Activated CD4-positive, alpha-beta T cell treated with anti-CD3 and anti-CD28 coated beads, Interleukin-2, amount 50 U/mL, for 1 hour (primary cell): ENCODE measurements at regions not wholly inside any gene's neighbourhood (a gene's known extent, or its start where the extent isn't known, plus 50 kb on each side); places are given as distances from the start of the nearest gene placed in this dataset.

Experiments
- DNase-seq: peaks from one replicate; pipeline ENCODE4 v3.0.0-alpha.2; 2020

DNA sequence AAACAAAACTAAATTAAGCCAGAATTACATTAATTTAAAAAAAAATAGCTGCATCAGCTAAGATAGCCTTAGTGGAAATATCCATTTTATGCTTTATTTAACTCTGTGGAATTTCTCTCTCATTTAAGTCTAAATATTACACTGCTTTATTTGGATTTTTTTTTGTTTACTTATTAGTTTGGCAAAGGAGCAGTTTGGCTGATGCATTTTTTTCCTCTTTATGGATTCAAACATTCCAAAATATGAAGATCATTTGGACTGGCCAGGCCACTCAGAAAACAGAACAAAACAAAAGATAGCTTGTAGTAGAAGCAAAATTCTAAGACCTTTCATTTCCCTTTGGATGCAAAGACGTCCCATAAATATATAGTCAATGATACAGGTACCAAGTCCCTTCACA is 707.3 kb upstream of the UBE2E2 start:
- no peak for DNase-seq

DNA sequence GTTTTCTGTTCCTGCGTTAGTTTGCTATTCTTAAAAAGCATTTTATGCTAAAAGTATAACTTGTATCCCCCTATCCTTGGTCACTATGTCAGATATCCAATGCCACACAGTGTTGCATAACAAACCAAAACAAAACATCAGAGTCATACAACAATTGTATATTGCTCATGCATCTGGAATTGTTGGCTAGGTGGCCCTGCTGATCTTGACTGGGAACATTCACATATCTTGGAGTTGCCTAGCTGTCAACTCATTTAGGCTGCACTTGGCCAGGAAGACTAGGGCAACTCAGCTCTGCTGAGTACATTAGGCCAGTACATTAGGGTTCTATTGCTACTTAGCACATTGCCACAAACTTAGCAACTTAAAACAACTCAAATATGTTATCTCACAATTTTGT is 706.5 kb upstream of the UBE2E2 start:
- no peak for DNase-seq

DNA sequence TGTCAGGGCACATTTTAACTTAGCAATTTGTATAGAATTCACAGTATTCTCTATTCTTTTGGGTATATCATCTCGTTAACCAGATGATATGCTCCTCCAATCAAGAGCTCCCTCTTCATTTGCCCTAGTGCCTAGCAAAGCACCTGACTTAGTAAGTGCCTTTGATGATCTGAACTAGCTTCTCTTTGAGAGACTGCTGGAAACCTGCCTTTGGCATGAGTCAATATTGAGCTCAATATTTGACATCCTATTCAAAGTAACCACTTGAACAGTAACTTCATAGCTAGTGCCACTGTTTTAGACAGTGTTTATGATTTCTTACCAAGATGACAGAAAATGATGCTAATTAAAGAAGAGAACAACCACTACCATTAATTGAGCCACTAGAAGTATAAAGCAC is 696.3 kb upstream of the UBE2E2 start:
- no peak for DNase-seq

DNA sequence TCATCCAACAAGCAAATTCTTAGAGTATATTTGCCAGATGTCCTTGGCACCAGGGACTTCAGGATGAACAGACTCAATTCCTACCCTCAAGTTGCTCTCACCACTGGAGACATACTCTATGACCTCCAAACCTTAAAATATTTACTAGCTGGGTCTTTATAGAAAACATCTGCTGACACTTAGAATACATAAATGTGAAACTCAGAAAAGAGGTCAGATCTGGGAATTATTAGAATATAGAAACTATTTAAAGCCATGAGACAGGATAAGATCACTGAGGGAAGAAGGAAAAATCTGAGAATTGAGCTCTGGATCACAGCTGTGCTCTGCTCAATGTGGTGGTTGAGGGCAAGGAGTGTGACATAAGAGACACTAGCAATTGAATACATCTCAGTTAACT is 695.4 kb upstream of the UBE2E2 start:
- no peak for DNase-seq

DNA sequence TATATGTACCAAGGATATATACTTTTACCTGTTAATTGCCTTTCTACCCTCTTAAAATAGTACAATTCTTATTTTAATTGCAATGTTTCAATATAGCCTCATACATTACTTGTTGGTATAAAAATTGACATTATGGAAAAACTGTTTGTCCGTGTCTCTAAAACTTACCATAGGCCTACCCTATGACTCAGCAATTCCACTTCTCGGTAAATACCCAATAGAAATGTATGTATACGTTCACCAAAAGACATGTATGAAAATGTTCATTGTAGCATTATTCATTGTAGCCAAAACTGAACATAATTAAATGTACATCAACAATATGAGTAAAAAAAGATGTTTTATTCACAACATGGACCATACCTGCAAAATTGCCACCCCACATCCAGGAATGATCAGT is 679.2 kb upstream of the UBE2E2 start:
- DNase-seq = no peak

DNA sequence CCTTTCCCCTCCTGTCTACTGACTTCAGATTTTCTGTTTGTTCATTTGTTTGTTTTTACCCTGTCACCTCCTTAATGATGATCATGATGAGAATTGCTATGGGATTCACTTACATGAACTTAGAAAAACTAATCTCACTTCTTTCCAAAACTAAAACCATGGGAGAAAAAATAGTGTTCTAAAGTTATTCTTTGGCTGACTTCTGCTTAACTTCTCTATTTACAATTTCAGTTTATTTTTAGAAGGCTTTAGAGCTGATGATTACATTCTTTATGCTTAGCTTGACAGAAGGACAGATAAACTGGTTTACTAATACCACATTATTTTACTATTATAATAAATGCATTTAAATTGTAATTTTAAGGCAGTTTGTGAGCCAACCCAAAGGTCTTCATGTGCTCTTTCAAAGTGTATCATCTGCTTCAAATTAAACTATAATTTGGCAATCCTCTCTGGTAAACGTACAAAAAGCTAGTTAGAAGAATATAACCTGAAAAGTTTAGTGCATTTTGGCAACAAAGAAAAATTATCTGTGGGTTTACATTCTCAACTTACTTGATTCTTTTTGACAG is 676.8 kb upstream of the UBE2E2 start:
- DNase-seq = no peak

DNA sequence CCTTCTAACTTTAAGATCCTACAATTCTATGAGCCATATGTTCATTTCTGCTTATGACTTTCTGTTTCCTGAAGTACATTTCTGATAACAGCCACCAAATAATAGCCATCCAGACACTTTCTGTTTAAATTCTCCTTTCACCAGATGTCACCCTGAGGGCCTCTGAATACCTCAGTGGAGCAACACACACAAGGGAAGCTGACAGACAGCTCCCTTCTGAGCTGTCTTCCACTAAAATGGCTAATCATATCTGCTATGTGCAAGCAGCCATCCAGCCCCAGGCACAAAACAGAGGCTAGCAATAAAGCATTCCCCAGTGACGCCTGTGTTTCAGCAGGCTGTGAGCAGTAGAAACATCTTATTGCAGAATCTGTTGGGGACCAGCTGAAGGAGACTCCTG is 666.6 kb upstream of the UBE2E2 start:
- no peak for DNase-seq

DNA sequence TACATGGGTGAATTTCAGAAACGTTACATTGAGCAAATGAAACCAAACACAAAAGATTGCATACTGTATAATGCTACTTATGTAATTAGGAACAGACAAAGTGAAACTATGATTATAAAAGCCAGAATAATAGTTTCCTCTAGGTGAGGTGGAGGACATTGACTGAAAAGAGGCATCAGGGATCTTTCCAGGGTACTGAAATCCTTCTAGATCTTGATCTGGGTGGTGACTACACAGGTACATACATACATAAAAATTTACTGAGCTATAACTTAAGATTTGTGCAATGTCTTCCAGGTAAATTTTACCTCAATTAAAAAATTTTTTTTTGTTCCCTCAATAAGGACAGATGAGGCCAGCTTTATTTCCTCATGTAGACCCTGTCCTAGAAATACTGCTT is 665.6 kb upstream of the UBE2E2 start:
- DNase-seq = no peak

DNA sequence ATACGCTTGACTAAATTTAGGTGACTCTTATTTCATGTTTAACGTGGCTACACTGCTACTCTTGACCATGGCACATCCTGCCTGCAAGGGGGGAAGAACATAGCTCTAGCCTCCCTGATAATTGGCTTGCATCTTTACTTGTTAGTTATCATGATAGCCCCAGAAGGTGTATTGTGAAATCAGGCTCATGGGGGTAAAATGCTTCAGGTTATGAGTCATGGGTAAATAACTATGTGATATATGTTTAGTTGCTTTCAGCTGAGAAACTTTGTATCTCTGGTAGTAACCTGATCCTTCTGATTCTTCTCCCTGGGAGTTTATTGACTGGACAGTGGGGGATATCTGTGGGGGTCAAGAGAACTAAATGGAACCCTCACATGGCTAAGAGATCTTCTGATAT is 660.8 kb upstream of the UBE2E2 start:
- DNase-seq = no peak

DNA sequence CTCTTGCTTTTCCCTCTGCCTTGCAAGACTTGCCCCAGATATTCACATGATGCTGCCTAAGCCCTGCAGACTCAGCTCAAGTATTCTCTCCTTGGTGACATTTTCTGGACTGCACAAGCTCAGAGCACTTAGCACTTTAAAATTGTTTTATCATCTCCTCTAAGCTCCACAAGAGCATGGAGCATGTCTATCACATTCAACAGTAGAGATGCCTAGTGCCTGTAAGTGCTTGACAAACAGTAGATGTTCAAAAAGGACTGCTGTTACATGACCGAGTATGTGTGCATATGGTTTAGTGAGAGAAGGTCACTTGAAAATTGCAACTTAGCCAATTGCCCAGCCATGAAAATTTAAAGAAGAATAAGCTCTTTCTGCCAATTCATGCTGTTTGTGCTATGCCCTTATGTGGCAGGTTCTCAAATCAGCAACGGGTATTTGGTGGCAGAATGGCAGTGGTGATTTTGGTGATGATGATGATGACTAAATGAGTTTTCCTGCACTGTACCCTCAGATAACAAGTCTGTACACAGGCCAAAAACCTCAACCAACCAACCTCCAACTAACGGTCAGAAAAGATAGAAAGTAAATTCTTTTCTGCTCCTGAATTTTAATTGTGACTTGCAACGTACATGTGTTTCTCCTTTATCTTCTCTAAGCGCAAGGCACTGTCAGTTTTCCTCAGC is 647.2 kb upstream of the UBE2E2 start:
- DNase-seq = no peak

DNA sequence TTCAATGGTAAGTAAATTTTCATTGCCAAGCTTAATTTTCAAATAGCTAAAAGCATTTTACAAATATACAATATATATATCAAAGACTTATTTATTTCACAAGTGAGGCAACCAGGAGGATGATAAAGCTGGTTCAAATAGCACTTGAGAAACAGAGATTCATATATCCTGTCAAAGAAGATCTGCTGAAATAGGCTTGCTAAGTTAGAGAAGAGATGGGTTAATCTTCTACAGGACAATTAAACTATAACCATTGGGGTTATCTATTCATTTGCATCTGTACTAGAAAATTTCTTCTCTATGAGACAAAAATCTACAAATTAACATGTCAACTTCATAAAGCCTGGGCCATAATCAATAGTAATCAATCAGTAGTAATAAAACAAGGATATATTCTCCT is 637.7 kb upstream of the UBE2E2 start:
- no peak for DNase-seq

DNA sequence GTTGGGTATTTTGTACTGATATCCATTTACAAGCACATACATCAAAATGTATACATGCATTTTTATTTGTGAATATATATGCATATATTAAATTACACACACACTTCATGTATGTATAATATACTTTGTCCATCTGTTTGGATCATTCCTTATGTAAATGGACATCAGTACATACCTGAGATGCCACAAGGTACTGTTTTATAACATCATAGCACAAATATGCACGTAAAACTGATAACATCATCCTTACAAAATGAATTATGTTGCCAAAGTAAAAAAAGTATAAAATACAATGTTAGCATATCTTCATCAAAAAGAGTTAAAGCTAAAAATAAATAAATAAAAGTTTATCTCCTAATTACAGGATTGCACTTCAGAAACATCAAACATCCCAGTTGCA is 634.8 kb upstream of the UBE2E2 start:
- no peak for DNase-seq

DNA sequence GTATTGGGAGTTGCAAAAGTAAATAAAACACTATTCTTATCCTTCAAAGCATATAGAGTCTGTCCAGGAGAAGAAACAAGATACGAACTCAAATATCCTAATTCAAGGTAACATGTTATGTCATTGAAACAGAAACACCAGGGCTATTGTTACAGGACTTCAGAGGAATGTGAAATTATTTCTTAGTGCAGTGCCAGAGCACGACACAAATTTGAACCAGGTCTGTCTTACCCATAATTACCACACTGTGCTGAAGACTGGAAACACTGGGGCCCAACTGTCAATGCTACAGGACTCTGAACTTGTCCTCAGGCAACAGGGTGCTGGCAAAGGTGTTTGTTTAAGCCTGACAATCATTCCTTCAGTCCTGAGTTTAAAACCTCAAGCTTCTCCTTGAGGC is 633.6 kb upstream of the UBE2E2 start:
- DNase-seq = no peak

DNA sequence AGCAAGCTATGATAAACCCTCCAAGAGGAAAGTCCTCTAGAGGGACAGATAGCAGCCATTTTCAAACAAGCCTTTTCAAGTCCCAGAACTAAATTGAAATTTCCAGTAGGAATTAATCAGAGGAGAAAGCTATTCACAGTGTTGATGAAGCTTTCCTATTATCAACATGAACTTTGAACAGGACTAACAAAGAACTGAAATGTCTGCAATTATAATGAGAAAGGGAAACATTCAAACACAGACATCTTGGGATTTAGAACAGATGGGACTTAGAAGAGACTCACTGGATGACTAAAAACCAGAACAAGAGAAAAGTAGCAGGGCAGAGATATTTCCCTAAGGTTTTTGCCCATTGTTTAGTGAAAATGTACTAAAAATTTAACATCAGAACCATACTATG is 622.1 kb upstream of the UBE2E2 start:
- DNase-seq = no peak

DNA sequence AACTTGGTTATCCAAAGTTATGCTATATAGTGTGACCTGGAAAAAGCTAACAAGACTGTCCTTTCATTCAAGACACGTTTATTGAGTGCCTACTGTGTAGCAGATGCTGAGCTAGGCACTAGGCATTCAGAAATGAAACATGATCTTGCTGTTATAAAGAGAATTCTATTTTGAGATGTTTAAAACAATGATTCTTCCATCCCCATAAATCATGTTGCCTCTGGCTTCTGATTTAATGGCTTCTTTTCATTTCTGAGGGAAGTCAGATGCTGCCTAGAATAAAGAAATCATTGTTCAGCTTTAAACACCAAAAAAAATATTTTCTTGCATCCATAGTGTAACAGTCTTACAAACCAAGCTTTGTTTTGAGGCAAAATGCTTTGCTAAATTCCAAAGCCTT is 620.9 kb upstream of the UBE2E2 start:
- DNase-seq = no peak

DNA sequence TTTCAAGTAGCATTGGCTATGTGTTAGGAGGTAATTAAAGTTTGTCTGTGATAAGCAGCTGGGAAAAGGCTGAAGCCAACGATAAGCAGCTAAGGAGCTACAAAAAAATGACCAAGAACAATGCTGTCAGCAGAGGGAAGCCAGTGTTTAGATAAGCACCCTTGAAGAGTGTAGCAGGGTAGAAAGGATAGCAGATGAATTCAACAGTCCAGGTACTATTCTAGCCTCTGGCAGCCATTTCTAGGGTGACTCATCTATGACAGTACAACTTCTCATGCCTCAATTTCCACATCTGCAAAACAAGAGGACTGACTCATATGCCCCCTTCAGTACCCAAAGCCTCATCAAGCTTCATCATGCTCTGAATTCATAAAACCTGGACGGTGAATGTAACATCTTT is 617.6 kb upstream of the UBE2E2 start:
- no peak for DNase-seq

DNA sequence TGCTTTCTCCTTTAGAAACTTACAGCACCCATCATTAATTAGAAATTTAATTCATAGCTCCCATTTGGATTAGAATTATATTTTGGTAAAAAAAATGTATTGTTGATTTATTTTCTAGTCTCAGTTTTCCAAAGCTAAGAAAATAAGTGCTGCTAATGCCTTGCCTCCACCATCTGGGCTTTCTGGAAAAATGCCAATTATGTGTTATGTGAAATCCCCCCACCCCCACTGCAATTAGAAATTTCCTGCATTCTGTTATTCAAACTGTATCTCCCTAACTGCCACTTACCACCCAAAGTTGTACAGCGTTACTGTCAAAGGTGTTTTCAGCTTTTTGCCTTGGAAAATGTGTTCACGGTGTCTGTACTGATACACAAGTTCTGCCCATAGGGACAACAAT is 617.2 kb upstream of the UBE2E2 start:
- no peak for DNase-seq

DNA sequence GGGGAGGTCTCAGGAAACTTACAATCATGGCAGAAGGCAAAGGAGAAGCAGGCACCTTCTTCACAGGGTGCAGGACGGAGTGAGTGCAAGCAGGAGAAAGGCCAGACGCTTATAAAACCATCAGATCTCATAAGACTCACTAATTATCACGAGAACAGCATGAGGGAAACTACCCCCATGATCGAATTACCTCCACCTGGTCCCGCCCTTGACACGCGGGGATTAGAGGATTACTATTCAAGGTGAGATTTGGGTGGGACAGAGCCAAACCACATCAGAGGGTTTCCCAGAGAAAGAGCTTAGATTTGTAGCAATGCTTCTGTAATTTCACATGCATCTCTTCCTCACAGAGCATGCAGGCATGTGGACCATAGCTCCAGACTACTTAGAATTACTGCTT is 615.7 kb upstream of the UBE2E2 start:
- DNase-seq = no peak

DNA sequence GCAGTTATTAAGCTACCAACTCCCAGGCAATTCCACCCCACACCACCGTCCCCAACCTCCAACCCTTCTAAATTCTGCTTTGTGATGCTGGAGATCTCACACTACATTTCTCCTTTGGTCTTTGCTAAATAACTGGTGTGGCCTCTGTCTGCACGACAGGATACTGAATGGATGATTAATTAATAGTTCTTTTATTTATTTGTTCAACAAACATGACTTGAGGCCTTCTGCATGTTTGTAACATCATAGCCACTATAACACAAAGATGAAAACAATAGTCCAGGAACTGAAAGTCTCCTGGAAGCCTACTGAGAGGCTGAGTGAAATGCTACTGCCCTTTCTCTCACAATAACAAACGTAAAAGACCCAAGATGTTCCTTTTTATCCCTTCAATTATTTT is 609.5 kb upstream of the UBE2E2 start:
- DNase-seq = no peak

DNA sequence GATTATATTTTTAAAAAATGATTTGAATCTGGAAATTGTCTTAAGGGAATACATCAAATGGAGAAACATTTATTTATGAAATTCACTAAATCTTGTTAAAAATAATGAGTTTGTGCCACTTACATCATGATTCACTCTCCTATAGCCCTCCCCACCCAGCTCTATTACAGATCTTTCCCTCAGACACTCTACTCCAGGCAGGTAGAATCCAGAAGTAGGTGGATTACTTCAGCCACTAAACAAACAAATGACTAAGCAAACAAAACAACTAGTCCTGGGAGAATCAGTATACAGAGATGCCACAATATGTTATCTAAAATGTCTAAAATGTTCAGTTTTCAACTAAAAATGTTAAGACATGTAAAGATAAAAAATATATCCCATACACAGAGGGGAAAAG is 608.1 kb upstream of the UBE2E2 start:
- no peak for DNase-seq

DNA sequence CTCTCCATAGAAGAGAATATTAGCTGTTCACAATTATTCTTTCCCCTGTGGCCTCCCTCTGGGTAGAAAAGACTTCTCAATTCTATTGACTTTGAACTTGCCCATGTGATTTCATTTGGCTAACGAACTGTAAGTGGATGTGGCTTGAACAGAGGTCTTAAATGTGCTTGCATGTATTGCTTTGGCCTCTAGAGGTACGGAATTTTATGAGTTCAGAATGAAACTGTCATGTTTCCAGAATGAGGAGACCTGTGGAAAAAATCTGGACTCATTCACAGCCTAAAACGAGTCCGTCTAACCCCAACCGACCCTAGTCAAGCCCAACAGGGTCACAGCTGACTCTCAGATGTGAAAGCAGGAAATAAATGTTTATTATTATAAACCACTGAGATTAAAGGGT is 596.7 kb upstream of the UBE2E2 start:
- no peak for DNase-seq

DNA sequence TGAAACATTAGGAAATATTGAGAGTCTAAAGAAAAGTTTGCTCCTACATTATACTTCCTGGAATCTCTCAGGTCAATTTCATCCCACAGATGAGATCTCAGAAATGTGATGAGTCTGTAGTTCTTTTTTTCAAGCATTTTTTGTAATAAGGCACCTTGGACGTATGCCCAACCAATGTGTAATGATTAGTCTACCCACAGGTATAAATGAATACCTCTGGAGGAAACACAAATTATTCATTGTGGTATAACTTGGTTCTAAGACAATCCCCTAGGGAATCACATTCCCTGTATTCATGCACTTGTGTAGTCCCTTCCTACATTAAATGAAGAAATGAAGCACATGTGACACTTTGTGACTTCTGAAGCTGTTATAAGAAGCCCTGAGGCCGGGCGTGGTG is 596.2 kb upstream of the UBE2E2 start:
- no peak for DNase-seq

DNA sequence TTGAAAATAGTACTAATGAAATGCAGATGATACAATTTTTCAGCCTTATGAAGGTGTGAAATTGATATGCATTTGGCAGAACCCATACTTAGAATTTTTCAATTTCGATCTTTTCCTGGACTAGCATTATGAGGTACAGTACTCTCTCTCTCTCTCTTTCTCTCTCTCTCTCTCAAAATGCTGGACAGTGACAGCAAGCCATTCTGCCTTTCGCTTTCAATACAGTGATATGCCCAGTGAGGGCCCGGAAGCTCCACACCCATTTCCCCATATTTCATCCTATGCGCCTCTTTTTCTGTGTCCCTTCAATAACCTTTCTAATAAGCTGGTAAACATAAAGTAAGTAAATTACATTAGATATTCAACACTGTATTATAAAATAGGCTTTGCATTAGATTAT is 595.0 kb upstream of the UBE2E2 start:
- DNase-seq = no peak

DNA sequence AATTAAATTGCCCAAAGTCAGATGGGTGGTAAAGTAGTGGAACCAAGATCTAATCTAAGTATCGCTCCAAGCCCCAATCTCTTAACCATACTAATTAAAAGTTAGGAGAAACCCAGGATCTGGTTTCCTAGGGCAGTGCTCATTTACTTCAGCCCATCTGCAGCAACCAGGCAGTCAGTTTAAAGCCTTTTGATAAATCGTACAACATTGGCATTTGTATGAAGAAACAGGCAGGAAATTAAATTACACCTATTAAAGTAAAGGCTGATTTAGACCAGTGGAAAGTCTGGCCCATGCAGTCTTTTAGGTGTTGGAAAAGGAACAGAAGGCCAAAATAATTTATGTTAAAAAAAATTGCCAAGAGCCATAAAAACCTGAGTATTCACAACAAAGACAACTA is 594.4 kb upstream of the UBE2E2 start:
- DNase-seq = no peak

DNA sequence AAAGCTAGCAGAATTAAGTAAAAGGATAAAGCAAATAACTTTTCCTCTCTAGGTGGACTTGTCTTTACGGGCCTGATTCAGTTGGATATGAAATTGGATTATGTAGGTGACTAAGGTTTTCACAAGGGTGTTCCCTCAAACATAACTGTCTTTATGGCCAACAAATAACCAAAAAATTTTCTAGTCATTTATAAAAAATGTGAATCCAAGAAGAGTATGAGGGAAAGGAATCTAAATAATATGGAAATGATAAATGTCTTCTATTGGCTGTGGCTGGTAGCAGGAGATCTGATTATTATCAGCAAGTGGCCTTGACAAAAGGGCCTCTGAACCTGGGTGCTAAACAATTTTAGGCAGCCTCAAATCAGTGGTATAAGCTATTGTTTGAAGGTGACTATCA is 594.0 kb upstream of the UBE2E2 start:
- no peak for DNase-seq

DNA sequence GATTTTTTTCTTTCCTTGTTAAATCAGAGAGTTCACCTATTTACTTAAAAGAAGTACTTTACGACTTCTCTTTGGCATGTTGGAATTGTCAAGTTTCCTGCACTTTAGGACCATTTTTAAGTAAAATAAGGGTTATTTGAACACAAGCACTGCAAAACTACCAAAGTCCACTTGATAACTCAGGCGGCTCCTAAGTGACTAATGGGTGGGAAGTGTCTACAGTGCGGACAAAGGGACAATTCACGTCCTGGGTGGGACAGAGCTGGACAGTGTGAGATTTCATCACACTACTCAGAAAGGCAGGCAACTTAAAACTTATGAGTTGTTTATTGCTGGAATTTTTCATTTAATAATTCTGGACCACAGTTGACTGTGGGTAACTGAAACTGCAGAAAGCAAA is 590.2 kb upstream of the UBE2E2 start:
- no peak for DNase-seq
